GM12891 (cell line): ENCODE measurements at regions not wholly inside any gene's neighbourhood (a gene's known extent, or its start where the extent isn't known, plus 50 kb on each side); places are given as distances from the start of the nearest gene placed in this dataset.

Experiments
- POLR2A ChIP-seq: IDR thresholded peaks from 2 replicates; pipeline ENCODE4 v1.6.1; 2011; ENCODE audit warnings: low read depth, low read length, control low read depth
- POLR2AphosphoS5 ChIP-seq: IDR thresholded peaks from 2 replicates; pipeline ENCODE4 v1.6.1; 2011; ENCODE audit warnings: low read depth, low read length, control low read depth
- TAF1 ChIP-seq: IDR thresholded peaks from 2 replicates; pipeline ENCODE4 v1.6.1; 2011; ENCODE audit warnings: low read depth, low read length, control low read depth

DNA sequence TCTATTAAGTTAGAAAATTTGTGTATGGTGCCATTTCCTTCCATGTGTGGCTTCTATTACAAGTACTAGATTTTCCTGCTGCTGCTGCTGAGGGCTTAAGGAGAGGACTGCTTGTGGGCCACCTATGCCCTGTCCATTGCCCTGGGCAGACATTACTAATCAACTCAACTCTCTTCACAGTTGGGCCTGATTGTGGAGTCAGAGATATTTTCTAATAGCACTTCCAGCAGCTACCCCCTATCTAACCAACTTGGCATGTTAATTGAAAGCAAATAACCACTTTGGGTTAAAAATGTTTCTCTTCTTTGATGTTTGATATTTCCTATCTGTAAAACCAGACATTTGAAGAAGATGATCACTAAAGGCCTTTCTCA, 242.0 kb downstream of the EDEM1 start:
- no peak for TF ChIP-seq POLR2A
- no peak for TF ChIP-seq TAF1
- no peak for TF ChIP-seq POLR2AphosphoS5
